WTC11 (cell line): ENCODE measurements at regions not wholly inside any gene's neighbourhood (a gene's known extent, or its start where the extent isn't known, plus 50 kb on each side); places are given as distances from the start of the nearest gene placed in this dataset.

Experiments used
- ATAC-seq: fragments of 200-7000 bp; cut with Tn5 transposase; 2 replicates; pipeline ENCODE4 v1.10.0; 2021; ENCODE audit warnings: mild to moderate bottlenecking, moderate library complexity
- CTCF ChIA-PET: fragments of 300-600 bp; sonication (Branson Sonifier 250); formaldehyde crosslinking; loops from one replicate; lab custom pipeline; 2021; ENCODE audit warnings: antibody characterized with exemption; lab: Charles Lee
- POLR2A ChIA-PET: fragments of 350-600 bp; sonication (Branson Sonifier 250); formaldehyde crosslinking; loops from one replicate; lab custom pipeline; 2021; ENCODE audit warnings: antibody characterized with exemption; lab: Charles Lee
- DNase-seq: peaks from one replicate; pipeline ENCODE4 v3.0.0; 2021; ENCODE audit warnings: low spot score
- H3K27ac Mint-ChIP-seq: 2 replicates; pipeline ENCODE4 v1.8.0; 2021; ENCODE audit warnings: mixed read lengths
- H3K27me3 Mint-ChIP-seq: 2 replicates; pipeline ENCODE4 v1.8.0; 2021; ENCODE audit warnings: low read depth, mild to moderate bottlenecking, moderate library complexity, mixed read lengths
- H3K36me3 Mint-ChIP-seq: 2 replicates; pipeline ENCODE4 v1.8.0; 2021; ENCODE audit warnings: mixed read lengths
- H3K4me1 Mint-ChIP-seq: 2 replicates; pipeline ENCODE4 v1.8.0; 2022; ENCODE audit warnings: mixed read lengths
- H3K4me3 Mint-ChIP-seq: 2 replicates; pipeline ENCODE4 v1.8.0; 2021; ENCODE audit warnings: mild to moderate bottlenecking, moderate library complexity, mixed read lengths
- H3K9me3 Mint-ChIP-seq: 2 replicates; pipeline ENCODE4 v1.8.0; 2021; ENCODE audit warnings: mixed read lengths
- CREM ChIP-seq: sonication (generic); formaldehyde crosslinking; IDR thresholded peaks from 2 replicates; pipeline ENCODE4 v1.8.1; 2022; ENCODE audit warnings: mild to moderate bottlenecking, missing genetic modification reagents, moderate library complexity
- EMX1 ChIP-seq: fragments of 250-450 bp; sonication (Bioruptor Pico); IDR thresholded peaks from 2 replicates; pipeline ENCODE4 v1.8.0; 2021; ENCODE audit warnings: mild to moderate bottlenecking
- ESRRA ChIP-seq: sonication (generic); formaldehyde crosslinking; IDR thresholded peaks from 2 replicates; pipeline ENCODE4 v1.8.1; 2022; ENCODE audit warnings: mild to moderate bottlenecking, missing genetic modification reagents, borderline replicate concordance
- GABPB1 ChIP-seq: sonication (generic); formaldehyde crosslinking; IDR thresholded peaks from 2 replicates; pipeline ENCODE4 v1.8.1; 2023; ENCODE audit warnings: mild to moderate bottlenecking, missing genetic modification reagents
- GTF2I ChIP-seq: fragments of 250-450 bp; sonication (Bioruptor Pico); conservative IDR thresholded peaks from 2 replicates; pipeline ENCODE4 v1.4.0; 2021; ENCODE audit warnings: mild to moderate bottlenecking
- IRF2 ChIP-seq: sonication (generic); formaldehyde crosslinking; IDR thresholded peaks from 2 replicates; pipeline ENCODE4 v1.8.0; 2022; ENCODE audit warnings: low read depth, missing genetic modification reagents, borderline replicate concordance
- MYBL2 ChIP-seq: sonication (generic); formaldehyde crosslinking; IDR thresholded peaks from 2 replicates; pipeline ENCODE4 v1.8.1; 2023; ENCODE audit warnings: mild to moderate bottlenecking, moderate library complexity, missing genetic modification reagents
- NFATC4 ChIP-seq: fragments of 250-450 bp; sonication (Bioruptor Pico); IDR thresholded peaks from 2 replicates; pipeline ENCODE4 v1.9.0; 2021; ENCODE audit warnings: mild to moderate bottlenecking
- RORB ChIP-seq: fragments of 250-450 bp; sonication (Bioruptor Pico); IDR thresholded peaks from 2 replicates; pipeline ENCODE4 v1.9.0; 2021; ENCODE audit warnings: mild to moderate bottlenecking
- SMAD3 ChIP-seq: sonication (generic); formaldehyde crosslinking; IDR thresholded peaks from 2 replicates; pipeline ENCODE4 v1.8.0; 2022; ENCODE audit warnings: missing genetic modification reagents, mild to moderate bottlenecking, borderline replicate concordance
- TEAD1 ChIP-seq: sonication (generic); formaldehyde crosslinking; IDR thresholded peaks from 2 replicates; pipeline ENCODE4 v1.8.0; 2022; ENCODE audit warnings: mild to moderate bottlenecking, missing genetic modification reagents
- ZNF121 ChIP-seq: sonication (generic); formaldehyde crosslinking; IDR thresholded peaks from 2 replicates; pipeline ENCODE4 v1.8.0; 2023; ENCODE audit warnings: missing genetic modification reagents
- ZNF138 ChIP-seq: sonication (generic); formaldehyde crosslinking; conservative IDR thresholded peaks from 2 replicates; pipeline ENCODE4 v1.8.1; 2022; ENCODE audit warnings: mild to moderate bottlenecking, moderate library complexity, missing genetic modification reagents
- ZNF263 ChIP-seq: sonication (generic); formaldehyde crosslinking; IDR thresholded peaks from 2 replicates; pipeline ENCODE4 v1.8.1; 2022; ENCODE audit warnings: low read depth, mild to moderate bottlenecking, moderate library complexity, missing genetic modification reagents
- ZNF423 ChIP-seq: fragments of 250-450 bp; sonication (Bioruptor Pico); IDR thresholded peaks from 2 replicates; pipeline ENCODE4 v2.1.2; 2022; ENCODE audit warnings: mild to moderate bottlenecking, moderate library complexity
- TF ChIP-seq, protein P1 (sequence below): sonication (generic); formaldehyde crosslinking; IDR thresholded peaks from 2 replicates; pipeline ENCODE4 v1.8.1; 2022; ENCODE audit warnings: low read depth, mild to moderate bottlenecking, moderate library complexity, missing genetic modification reagents, borderline replicate concordance
- TF ChIP-seq, protein P2 (sequence below): fragments of 250-450 bp; sonication (Bioruptor Pico); IDR thresholded peaks from 2 replicates; pipeline ENCODE4 v1.9.0; 2021; ENCODE audit warnings: moderate library complexity, mild to moderate bottlenecking, inconsistent platforms, borderline replicate concordance
- TF ChIP-seq, protein P3 (sequence below): sonication (generic); formaldehyde crosslinking; IDR thresholded peaks from 2 replicates; pipeline ENCODE4 v1.8.0; 2023; ENCODE audit warnings: missing genetic modification reagents, mild to moderate bottlenecking, borderline replicate concordance
- TF ChIP-seq, protein P4 (sequence below): sonication (generic); formaldehyde crosslinking; IDR thresholded peaks from 2 replicates; pipeline ENCODE4 v1.8.0; 2023; ENCODE audit warnings: missing genetic modification reagents

DNA sequence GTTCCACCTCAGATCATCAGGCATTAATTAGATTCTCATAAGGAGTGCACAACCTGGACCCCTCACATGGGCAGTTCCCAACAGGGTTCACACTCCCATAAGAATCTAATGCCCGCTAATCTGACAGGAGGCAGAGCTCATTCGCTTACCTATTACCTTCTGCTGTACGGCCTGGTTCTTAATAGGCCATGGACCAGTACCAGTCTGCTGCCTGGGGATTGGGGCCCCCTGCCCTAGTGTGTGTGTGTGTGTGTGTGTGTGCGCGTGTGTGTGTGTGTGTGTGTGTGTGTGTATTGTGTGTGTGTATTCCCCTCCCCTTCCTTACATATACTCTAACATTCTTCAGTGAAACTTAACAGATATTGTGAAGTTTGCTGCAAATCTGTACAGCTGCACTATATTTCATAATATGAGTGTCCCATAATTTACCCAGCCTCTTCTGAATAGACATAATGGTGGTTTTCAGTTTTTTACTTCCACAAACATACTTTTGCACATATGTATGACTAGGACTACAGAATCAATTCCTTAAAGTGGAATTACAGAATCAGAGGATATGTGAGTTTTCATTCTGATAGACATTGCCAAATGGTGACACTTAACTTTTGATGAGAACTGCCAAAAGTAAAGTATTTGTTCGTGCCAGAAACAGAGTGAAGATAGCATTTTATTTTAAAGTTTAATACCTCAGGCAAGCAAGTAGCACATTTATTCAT lies 205.2 kb upstream of the EEA1 start (continued):
- TF ChIP-seq GABPB1 (CRISPR knock-in tag) = no peak

DNA sequence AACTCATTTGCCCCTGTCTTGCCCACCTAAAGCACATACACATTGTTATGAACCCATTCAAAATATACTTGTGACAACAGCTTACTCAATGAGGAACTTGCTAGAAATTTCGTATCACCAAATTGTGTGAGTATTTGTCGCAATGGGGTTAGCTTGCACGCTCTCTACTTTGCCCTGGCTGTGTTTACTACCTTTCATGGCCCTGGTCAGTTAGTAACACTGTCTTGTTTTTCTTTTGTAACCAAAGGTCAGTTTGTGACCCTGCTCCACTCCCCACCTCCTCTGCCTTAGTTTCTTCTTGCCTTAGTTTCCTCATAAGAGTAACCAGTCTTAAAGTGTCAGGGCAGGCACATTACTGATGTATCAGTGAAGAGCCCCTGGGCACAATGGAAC lies 205.8 kb upstream of the EEA1 start:
- ATAC-seq = no peak
- POLR2A ChIA-PET = no interaction called here
- Mint-ChIP-seq H3K27ac (no peak overlapping the region), H3K4me3 (no peak overlapping the region), H3K27me3 (no peaks in the 10 kb centered on the region), H3K4me1 (0 out of 2 replicates have a peak, but pooled peaks cover 3% of the 10 kb centered on the region), H3K9me3 (no peaks in the 10 kb centered on the region; the same call in 1 of the 2 replicates), H3K36me3 (no peaks in the 10 kb centered on the region)
- no peak for DNase-seq
- CTCF ChIA-PET = no interaction called here
- TF ChIP-seq, protein P1, sequence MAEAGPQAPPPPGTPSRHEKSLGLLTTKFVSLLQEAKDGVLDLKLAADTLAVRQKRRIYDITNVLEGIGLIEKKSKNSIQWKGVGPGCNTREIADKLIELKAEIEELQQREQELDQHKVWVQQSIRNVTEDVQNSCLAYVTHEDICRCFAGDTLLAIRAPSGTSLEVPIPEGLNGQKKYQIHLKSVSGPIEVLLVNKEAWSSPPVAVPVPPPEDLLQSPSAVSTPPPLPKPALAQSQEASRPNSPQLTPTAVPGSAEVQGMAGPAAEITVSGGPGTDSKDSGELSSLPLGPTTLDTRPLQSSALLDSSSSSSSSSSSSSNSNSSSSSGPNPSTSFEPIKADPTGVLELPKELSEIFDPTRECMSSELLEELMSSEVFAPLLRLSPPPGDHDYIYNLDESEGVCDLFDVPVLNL (CRISPR knock-in tag) = no peak
- TF ChIP-seq, protein P2, sequence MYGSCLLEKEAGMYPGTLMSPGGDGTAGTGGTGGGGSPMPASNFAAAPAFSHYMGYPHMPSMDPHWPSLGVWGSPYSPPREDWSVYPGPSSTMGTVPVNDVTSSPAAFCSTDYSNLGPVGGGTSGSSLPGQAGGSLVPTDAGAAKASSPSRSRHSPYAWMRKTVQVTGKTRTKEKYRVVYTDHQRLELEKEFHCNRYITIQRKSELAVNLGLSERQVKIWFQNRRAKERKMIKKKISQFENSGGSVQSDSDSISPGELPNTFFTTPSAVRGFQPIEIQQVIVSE = no peak
- TF ChIP-seq GABPB1 (CRISPR knock-in tag) = peak; percentile 40

DNA sequence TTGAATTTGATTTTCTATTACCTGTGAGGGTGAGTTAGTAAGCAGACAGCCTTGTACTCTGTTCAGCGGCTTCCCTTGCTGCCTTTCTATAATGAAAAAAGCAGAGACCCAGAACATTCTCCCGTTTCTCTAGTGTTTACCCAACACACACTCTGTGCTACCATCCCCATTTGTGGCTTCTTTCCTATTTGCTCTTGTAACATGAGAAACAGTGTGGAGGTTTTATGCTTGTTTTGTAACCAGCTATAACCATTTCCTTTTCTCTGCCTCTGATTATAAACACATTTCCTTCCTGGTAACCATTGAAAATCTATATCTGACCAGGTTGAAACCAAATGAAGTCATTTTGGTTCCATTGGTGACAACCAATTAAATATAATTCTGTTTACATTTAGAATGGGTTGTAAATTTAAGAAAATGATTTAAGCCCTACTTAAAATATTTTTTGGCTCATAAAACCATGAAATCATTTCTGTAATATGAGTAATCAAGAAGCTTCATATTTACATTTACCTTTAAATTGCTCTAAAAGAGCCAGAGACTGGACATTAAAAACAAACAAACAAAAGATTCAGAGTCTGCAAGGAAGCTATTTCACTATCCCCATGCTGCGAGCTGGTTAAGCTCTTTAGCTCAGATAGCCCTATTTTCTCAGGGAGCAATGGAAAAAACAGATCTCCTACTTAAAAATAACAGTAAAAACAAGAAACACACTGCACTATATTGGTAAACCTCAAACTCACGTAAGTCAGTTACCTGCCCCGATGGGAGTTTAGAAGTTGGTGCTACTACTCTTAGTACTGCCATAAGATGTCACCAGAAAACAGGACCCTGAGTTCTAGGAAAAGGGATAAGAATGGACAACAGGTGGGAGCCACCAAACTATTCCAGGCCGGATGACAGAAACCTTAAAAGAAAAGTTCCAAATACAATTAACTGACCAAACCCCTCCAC lies 206.5 kb upstream of the EEA1 start:
- ATAC-seq = no peak
- POLR2A ChIA-PET = interaction anchor here (0.6 kb wide), 1 partner anchor 1315 kb away, joined by 5 read pairs; no protein-coding TSS in a partner anchor
- no peaks in the 10 kb centered on the region for H3K27me3 Mint-ChIP-seq
- no peak for TF ChIP-seq NFATC4 (CRISPR knock-in tag)
- TF ChIP-seq, all 79 proteins: peak for 0
- no peak overlapping the region for H3K4me3 Mint-ChIP-seq
- no peak overlapping the region for H3K27ac Mint-ChIP-seq
- DNase-seq = no peak
- CTCF ChIA-PET = no interaction called here
- H3K4me1 Mint-ChIP-seq = 0 out of 2 replicates have a peak, but pooled peaks cover 3% of the 10 kb centered on the region
- no peaks in the 10 kb centered on the region for H3K36me3 Mint-ChIP-seq
- H3K9me3 Mint-ChIP-seq = no peaks in the 10 kb centered on the region; the same call in 1 of the 2 replicates

DNA sequence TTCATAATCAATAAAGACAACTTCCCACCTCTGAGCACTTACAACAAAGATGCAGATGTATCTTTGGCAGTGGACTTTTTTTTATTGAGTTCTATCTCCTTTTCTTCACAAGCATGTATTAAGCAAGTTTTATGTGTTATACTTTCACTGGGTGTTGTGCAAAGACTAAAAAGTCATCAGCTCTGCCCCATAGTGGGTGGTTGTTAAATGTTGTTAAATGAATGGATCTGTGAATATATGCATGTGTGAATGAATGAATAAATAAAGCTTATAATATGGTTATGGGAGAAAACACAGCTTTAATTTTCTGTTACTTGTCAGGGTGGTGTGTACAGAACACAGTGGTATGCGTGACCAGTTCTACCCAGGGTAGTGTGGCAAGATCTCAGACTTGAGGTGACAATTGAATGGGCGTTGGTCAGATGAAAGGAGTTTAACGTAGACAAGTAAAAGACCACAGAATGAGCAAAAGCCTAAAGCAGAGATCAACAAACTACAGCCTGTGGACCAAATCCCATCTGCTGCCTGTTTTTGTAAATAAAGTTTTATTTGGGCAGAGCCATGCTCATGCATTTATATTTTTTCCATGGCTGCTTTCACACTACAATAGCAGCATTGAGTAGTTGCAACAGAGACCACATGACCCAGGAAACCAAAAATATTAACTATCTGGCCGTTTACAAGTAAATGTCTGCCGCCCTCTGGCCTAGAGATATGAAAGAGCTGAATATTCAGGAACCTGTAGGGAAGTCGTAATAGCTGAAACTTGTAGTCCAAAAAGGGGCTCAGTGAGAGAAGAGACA lies 207.4 kb upstream of the EEA1 start:
- ATAC-seq (no peak), DNase-seq (no peak)
- 0 out of 2 replicates have a peak, but pooled peaks cover 3% of the 10 kb centered on the region for H3K4me1 Mint-ChIP-seq
- no peak overlapping the region for H3K27ac Mint-ChIP-seq
- no peaks in the 10 kb centered on the region; the same call in 1 of the 2 replicates for H3K9me3 Mint-ChIP-seq
- ChIA-PET CTCF (interaction anchor here (1.2 kb wide), 1 partner anchor 40 kb away, joined by 3 read pairs; no protein-coding TSS in a partner anchor), POLR2A (no interaction called here)
- no peak overlapping the region for H3K4me3 Mint-ChIP-seq
- H3K36me3 Mint-ChIP-seq = no peaks in the 10 kb centered on the region
- no peaks in the 10 kb centered on the region for H3K27me3 Mint-ChIP-seq
- TF ChIP-seq TEAD1 (CRISPR knock-in tag) = no peak
- TF ChIP-seq, protein P3, sequence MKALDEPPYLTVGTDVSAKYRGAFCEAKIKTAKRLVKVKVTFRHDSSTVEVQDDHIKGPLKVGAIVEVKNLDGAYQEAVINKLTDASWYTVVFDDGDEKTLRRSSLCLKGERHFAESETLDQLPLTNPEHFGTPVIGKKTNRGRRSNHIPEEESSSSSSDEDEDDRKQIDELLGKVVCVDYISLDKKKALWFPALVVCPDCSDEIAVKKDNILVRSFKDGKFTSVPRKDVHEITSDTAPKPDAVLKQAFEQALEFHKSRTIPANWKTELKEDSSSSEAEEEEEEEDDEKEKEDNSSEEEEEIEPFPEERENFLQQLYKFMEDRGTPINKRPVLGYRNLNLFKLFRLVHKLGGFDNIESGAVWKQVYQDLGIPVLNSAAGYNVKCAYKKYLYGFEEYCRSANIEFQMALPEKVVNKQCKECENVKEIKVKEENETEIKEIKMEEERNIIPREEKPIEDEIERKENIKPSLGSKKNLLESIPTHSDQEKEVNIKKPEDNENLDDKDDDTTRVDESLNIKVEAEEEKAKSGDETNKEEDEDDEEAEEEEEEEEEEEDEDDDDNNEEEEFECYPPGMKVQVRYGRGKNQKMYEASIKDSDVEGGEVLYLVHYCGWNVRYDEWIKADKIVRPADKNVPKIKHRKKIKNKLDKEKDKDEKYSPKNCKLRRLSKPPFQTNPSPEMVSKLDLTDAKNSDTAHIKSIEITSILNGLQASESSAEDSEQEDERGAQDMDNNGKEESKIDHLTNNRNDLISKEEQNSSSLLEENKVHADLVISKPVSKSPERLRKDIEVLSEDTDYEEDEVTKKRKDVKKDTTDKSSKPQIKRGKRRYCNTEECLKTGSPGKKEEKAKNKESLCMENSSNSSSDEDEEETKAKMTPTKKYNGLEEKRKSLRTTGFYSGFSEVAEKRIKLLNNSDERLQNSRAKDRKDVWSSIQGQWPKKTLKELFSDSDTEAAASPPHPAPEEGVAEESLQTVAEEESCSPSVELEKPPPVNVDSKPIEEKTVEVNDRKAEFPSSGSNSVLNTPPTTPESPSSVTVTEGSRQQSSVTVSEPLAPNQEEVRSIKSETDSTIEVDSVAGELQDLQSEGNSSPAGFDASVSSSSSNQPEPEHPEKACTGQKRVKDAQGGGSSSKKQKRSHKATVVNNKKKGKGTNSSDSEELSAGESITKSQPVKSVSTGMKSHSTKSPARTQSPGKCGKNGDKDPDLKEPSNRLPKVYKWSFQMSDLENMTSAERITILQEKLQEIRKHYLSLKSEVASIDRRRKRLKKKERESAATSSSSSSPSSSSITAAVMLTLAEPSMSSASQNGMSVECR = no peak
- TF ChIP-seq SMAD3 (CRISPR knock-in tag) = no peak
- TF ChIP-seq ESRRA (CRISPR knock-in tag) = no peak
- TF ChIP-seq, protein P4, sequence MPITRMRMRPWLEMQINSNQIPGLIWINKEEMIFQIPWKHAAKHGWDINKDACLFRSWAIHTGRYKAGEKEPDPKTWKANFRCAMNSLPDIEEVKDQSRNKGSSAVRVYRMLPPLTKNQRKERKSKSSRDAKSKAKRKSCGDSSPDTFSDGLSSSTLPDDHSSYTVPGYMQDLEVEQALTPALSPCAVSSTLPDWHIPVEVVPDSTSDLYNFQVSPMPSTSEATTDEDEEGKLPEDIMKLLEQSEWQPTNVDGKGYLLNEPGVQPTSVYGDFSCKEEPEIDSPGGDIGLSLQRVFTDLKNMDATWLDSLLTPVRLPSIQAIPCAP (CRISPR knock-in tag) = no peak
- no peak for TF ChIP-seq ZNF263 (CRISPR knock-in tag)
- TF ChIP-seq ZNF423 = no peak
- TF ChIP-seq CREM (CRISPR knock-in tag) = no peak
- TF ChIP-seq RORB = no peak
- TF ChIP-seq GTF2I (CRISPR knock-in tag) = no peak
- TF ChIP-seq ZNF121 (CRISPR knock-in tag) = no peak
- TF ChIP-seq EMX1 (CRISPR knock-in tag) = no peak
- TF ChIP-seq, protein P2 = no peak
- no peak for TF ChIP-seq MYBL2 (CRISPR knock-in tag)
- TF ChIP-seq IRF2 = no peak
- no peak for TF ChIP-seq ZNF138
